GM21737 (cell line): ENCODE measurements at regions not wholly inside any gene's neighbourhood (a gene's known extent, or its start where the extent isn't known, plus 50 kb on each side); places are given as distances from the start of the nearest gene placed in this dataset.

Experiments used
- ATAC-seq: cut with Tn5 transposase; IDR thresholded peaks from one replicate; pipeline ENCODE4 v1.9.1; 2021; ENCODE audit warnings: mild to moderate bottlenecking, moderate library complexity; ENCODE audit not compliant: unreplicated experiment

GRCh38 chr2:180494286-180494685, 486.1 kb upstream of the UBE2E3 start:
- no peak for ATAC-seq

GRCh38 chr2:180482696-180483095, 475.6 kb upstream of the CWC22 start:
- no peak for ATAC-seq

GRCh38 chr2:180481998-180482397, 474.9 kb upstream of the CWC22 start:
- ATAC-seq, result no peak

GRCh38 chr2:180478883-180479282, 471.8 kb upstream of the CWC22 start:
- no peak for ATAC-seq

- ATAC-seq, result no peak
Observed at GRCh38 chr2:180474716-180475115, 467.6 kb upstream of the CWC22 start.

GRCh38 chr2:180473456-180473855, 466.4 kb upstream of the CWC22 start:
- ATAC-seq, result no peak

- no peak for ATAC-seq
Observed at GRCh38 chr2:180472133-180472532, 465.0 kb upstream of the CWC22 start.

GRCh38 chr2:180463608-180464007, 456.5 kb upstream of the CWC22 start:
- no peak for ATAC-seq

- no peak for ATAC-seq
Observed at GRCh38 chr2:180461761-180462160, 454.7 kb upstream of the CWC22 start.

GRCh38 chr2:180456801-180457200, 449.7 kb upstream of the CWC22 start:
- ATAC-seq, result no peak

GRCh38 chr2:180450841-180451240, 443.7 kb upstream of the CWC22 start:
- no peak for ATAC-seq

GRCh38 chr2:180449171-180449915, 442.2 kb upstream of the CWC22 start:
- no peak for ATAC-seq

GRCh38 chr2:180446492-180446891, 439.4 kb upstream of the CWC22 start:
- no peak for ATAC-seq

- ATAC-seq, result no peak
Observed at GRCh38 chr2:180443888-180444287, 436.8 kb upstream of the CWC22 start.

GRCh38 chr2:180442860-180443644, 436.0 kb upstream of the CWC22 start:
- ATAC-seq, result no peak

GRCh38 chr2:180419212-180419611, 412.1 kb upstream of the CWC22 start:
- ATAC-seq, result no peak

GRCh38 chr2:180416627-180417026, 409.5 kb upstream of the CWC22 start:
- ATAC-seq, result no peak

GRCh38 chr2:180413336-180413735, 406.2 kb upstream of the CWC22 start:
- no peak for ATAC-seq

GRCh38 chr2:180412219-180412618, 405.1 kb upstream of the CWC22 start:
- no peak for ATAC-seq

GRCh38 chr2:180411661-180412060, 404.6 kb upstream of the CWC22 start:
- ATAC-seq, result no peak

- no peak for ATAC-seq
Observed at GRCh38 chr2:180406687-180407086, 399.6 kb upstream of the CWC22 start.

- no peak for ATAC-seq
Observed at GRCh38 chr2:180405520-180405919, 398.4 kb upstream of the CWC22 start.
